NB4 (cell line): ENCODE measurements at regions not wholly inside any gene's neighbourhood (a gene's known extent, or its start where the extent isn't known, plus 50 kb on each side); places are given as distances from the start of the nearest gene placed in this dataset.

ENCODE experiments used
- DNase-seq: peaks from one replicate; pipeline ENCODE4 v3.0.0; 2010; ENCODE audit warnings: low read depth
- H3K4me3 ChIP-seq: one replicate; pipeline ENCODE4 v1.5.1; 2011; ENCODE audit warnings: mild to moderate bottlenecking, low read depth, low read length, moderate library complexity
- CTCF ChIP-seq: IDR thresholded peaks from one replicate; pipeline ENCODE4 v1.5.1; 2012; ENCODE audit warnings: low read depth, low read length
- MAX ChIP-seq: IDR thresholded peaks from 2 replicates; pipeline ENCODE4 v1.6.1; 2011; ENCODE audit warnings: low read depth, low read length
- MYC ChIP-seq: IDR thresholded peaks from 2 replicates; pipeline ENCODE4 v1.6.1; 2011; ENCODE audit warnings: low read depth, low read length
- POLR2A ChIP-seq: IDR thresholded peaks from 2 replicates; pipeline ENCODE4 v1.6.1; 2011; ENCODE audit warnings: mild to moderate bottlenecking; ENCODE audit not compliant: insufficient read length; ENCODE audit errors: extremely low read depth

GRCh38 chr2:128552141-128552805 is 233.6 kb upstream of the HS6ST1 start:
- TF ChIP-seq CTCF (no peak), MYC (no peak), MAX (no peak), POLR2A (no peak)
- no peak for DNase-seq
- H3K4me3 ChIP-seq: no peak overlapping the region

- no peak overlapping the region for H3K4me3 ChIP-seq
- no peak for DNase-seq
- TF ChIP-seq CTCF (no peak), MAX (no peak), MYC (no peak), POLR2A (no peak)
Observed at GRCh38 chr2:128552806-128553551, 234.3 kb upstream of the HS6ST1 start.

GRCh38 chr2:128554151-128554769 is 235.6 kb upstream of the HS6ST1 start:
- DNase-seq: no peak
- no peak for TF ChIP-seq CTCF
- no peak for TF ChIP-seq MAX
- no peak for TF ChIP-seq POLR2A
- TF ChIP-seq MYC: no peak
- no peak overlapping the region for H3K4me3 ChIP-seq

GRCh38 chr2:128555433-128555832 is 236.8 kb upstream of the HS6ST1 start:
- no peak overlapping the region for H3K4me3 ChIP-seq
- TF ChIP-seq CTCF (no peak), MAX (no peak), POLR2A (no peak), MYC (no peak)
- DNase-seq: no peak

- DNase-seq: no peak
- TF ChIP-seq CTCF (no peak), POLR2A (no peak), MYC (no peak), MAX (no peak)
Observed at GRCh38 chr2:128556089-128556488, 237.4 kb upstream of the HS6ST1 start.

More at GRCh38 chr2:128556089-128556488, 237.4 kb upstream of the HS6ST1 start:
- no peak overlapping the region for H3K4me3 ChIP-seq
